H1 (cell line): ENCODE measurements at regions not wholly inside any gene's neighbourhood (a gene's known extent, or its start where the extent isn't known, plus 50 kb on each side); places are given as distances from the start of the nearest gene placed in this dataset.

ENCODE experiments used
- CTCF ChIA-PET: fragments of 300-600 bp; sonication (Branson Sonifier 250); formaldehyde crosslinking; loops from one replicate; lab custom pipeline; 2021; ENCODE audit not compliant: partially characterized antibody; lab: Charles Lee
- POLR2A ChIA-PET: fragments of 300-600 bp; sonication (Branson Sonifier 250); formaldehyde crosslinking; loops from one replicate; lab custom pipeline; 2021; ENCODE audit warnings: inconsistent platforms; ENCODE audit not compliant: partially characterized antibody; lab: Charles Lee
- DNase-seq, 2 experiments: peaks; one replicate each; pipeline versions ENCODE4 v3.0.0 to v3.0.0-alpha.2; 2010 to 2022; ENCODE audit warnings: low spot score in 2 of 2, low read depth in 1 of 2, mixed read lengths in 1 of 2
- FAIRE-seq: peaks from 2 replicates; lab custom pipeline; 2011; peaks lifted over from hg19 to GRCh38; lab: Jason Lieb, UNC
- H2AFZ ChIP-seq: 2 replicates; pipeline ENCODE4 v1.8.1; 2012; ENCODE audit warnings: low read length, inconsistent platforms
- H2AK5ac ChIP-seq: 2 replicates; pipeline ENCODE4 v1.6.1; 2013; ENCODE audit warnings: low read depth, low read length
- H2BK120ac ChIP-seq: replicated peaks from 2 replicates; pipeline ENCODE3; 2013; ENCODE audit warnings: low read depth, low read length, inconsistent platforms
- H2BK12ac ChIP-seq: 2 replicates; pipeline ENCODE4 v1.6.1; 2013; ENCODE audit warnings: low read depth, low read length
- H2BK15ac ChIP-seq: 2 replicates; pipeline ENCODE4 v1.6.1; 2013; ENCODE audit warnings: low read length
- H2BK20ac ChIP-seq: 2 replicates; pipeline ENCODE4 v1.6.1; 2013; ENCODE audit warnings: low read length
- H2BK5ac ChIP-seq: 2 replicates; pipeline ENCODE4 v1.6.1; 2013; ENCODE audit warnings: low read depth, low read length
- H3K14ac ChIP-seq: 2 replicates; pipeline ENCODE4 v1.6.1; 2013; ENCODE audit warnings: inconsistent platforms; ENCODE audit not compliant: insufficient read length
- H3K18ac ChIP-seq: 2 replicates; pipeline ENCODE4 v1.6.1; 2013; ENCODE audit warnings: low read length; ENCODE audit errors: extremely low read depth
- H3K23ac ChIP-seq: 2 replicates; pipeline ENCODE4 v1.6.1; 2013; ENCODE audit warnings: inconsistent platforms; ENCODE audit not compliant: insufficient read length
- H3K23me2 ChIP-seq: 2 replicates; pipeline ENCODE4 v1.6.1; 2013; ENCODE audit warnings: low read depth, low read length
- H3K27ac ChIP-seq: 2 replicates; pipeline ENCODE4 v1.6.1; 2011; ENCODE audit warnings: low read depth, low read length, inconsistent platforms
- H3K27me3 ChIP-seq, 4 experiments: replicated peaks in 1 of 4; 1 replicate in 1 of 4; 2 replicates in 3 of 4; pipeline versions ENCODE4 v1.6.1 to v1.8.1; 2011 to 2013; ENCODE audit warnings: low read length in 3 of 4, mild to moderate bottlenecking in 3 of 4, inconsistent platforms in 2 of 4, mixed read lengths in 2 of 4, moderate library complexity in 1 of 4; ENCODE audit not compliant: control insufficient read depth in 3 of 4, insufficient read depth in 3 of 4; ENCODE audit errors: extremely low read depth in 1 of 4
- H3K36me3 ChIP-seq, 4 experiments: 2 replicates each; pipeline versions ENCODE4 v1.6.1 to v1.8.1; 2011 to 2013; ENCODE audit warnings: mild to moderate bottlenecking in 4 of 4, low read length in 3 of 4, moderate library complexity in 2 of 4, control low read depth in 1 of 4, inconsistent platforms in 1 of 4; ENCODE audit not compliant: insufficient read depth in 4 of 4, control insufficient read depth in 2 of 4
- H3K4ac ChIP-seq: replicated peaks from 2 replicates; pipeline ENCODE3; 2013; ENCODE audit warnings: low read length, low read depth, mixed read lengths, inconsistent platforms; ENCODE audit not compliant: insufficient read length
- H3K4me1 ChIP-seq, 4 experiments: replicated peaks in 1 of 4; 1 replicate in 1 of 4; 2 replicates in 3 of 4; pipeline versions ENCODE4 v1.6.1 to v1.8.1; 2011 to 2013; ENCODE audit warnings: low read length in 3 of 4, inconsistent platforms in 2 of 4, mixed read lengths in 1 of 4; ENCODE audit not compliant: insufficient read depth in 4 of 4, control insufficient read depth in 3 of 4
- H3K4me2 ChIP-seq, 2 experiments: 2 replicates each; pipeline versions ENCODE4 v1.6.1 to v1.8.1; 2011 to 2013; ENCODE audit warnings: low read depth in 2 of 2, low read length in 2 of 2, control low read depth in 1 of 2, inconsistent platforms in 1 of 2, mild to moderate bottlenecking in 1 of 2; ENCODE audit not compliant: insufficient read depth in 1 of 2
- H3K4me3 ChIP-seq, 4 experiments: fragments of 200-600, 300-600 bp in 1 of 4; sonication (generic), shearing (Covaris generic), sonication (Bioruptor Twin) in 1 of 4; 2 replicates each; pipeline versions ENCODE4 v1.5.1 to v1.8.1; 2011 to 2016; ENCODE audit warnings: low read length in 4 of 4, low read depth in 3 of 4, control low read depth in 2 of 4, inconsistent platforms in 2 of 4, mild to moderate bottlenecking in 2 of 4, mixed read lengths in 1 of 4, moderate library complexity in 1 of 4; ENCODE audit not compliant: insufficient read depth in 2 of 4; ENCODE audit errors: extremely low read depth in 1 of 4
- H3K56ac ChIP-seq: replicated peaks from 2 replicates; pipeline ENCODE3; 2013; ENCODE audit warnings: low read depth, mild to moderate bottlenecking, mixed read lengths, low read length, inconsistent platforms; ENCODE audit not compliant: insufficient read length
- H3K79me1 ChIP-seq: 2 replicates; pipeline ENCODE4 v1.6.1; 2013; ENCODE audit warnings: low read depth, low read length, control low read depth
- H3K79me2 ChIP-seq, 2 experiments: 2 replicates each; pipeline versions ENCODE4 v1.6.1 to v1.8.1; 2012 to 2013; ENCODE audit warnings: low read length in 2 of 2, mild to moderate bottlenecking in 2 of 2, inconsistent platforms in 1 of 2; ENCODE audit not compliant: insufficient read depth in 2 of 2, control insufficient read depth in 1 of 2
- H3K9ac ChIP-seq, 4 experiments: replicated peaks in 1 of 4; 1 replicate in 1 of 4; 2 replicates in 3 of 4; pipeline versions ENCODE4 v1.6.1 to v1.8.1; 2011 to 2013; ENCODE audit warnings: low read depth in 3 of 4, low read length in 3 of 4, control low read depth in 2 of 4, mild to moderate bottlenecking in 2 of 4, moderate library complexity in 2 of 4, inconsistent platforms in 1 of 4; ENCODE audit errors: extremely low read depth in 1 of 4
- H3K9me3 ChIP-seq, 2 experiments: 2 replicates each; pipeline versions ENCODE4 v1.6.1 to v1.8.1; 2012 to 2013; ENCODE audit warnings: mild to moderate bottlenecking in 2 of 2, moderate library complexity in 2 of 2, control low read depth in 1 of 2, inconsistent platforms in 1 of 2, low read depth in 1 of 2, low read length in 1 of 2, mixed read lengths in 1 of 2; ENCODE audit not compliant: insufficient read depth in 2 of 2
- H4K20me1 ChIP-seq, 2 experiments: replicated peaks in 1 of 2; 2 replicates each; pipeline versions ENCODE3 to v1.8.1; 2011 to 2013; ENCODE audit warnings: inconsistent platforms in 2 of 2, low read length in 2 of 2, mild to moderate bottlenecking in 1 of 2; ENCODE audit not compliant: insufficient read depth in 2 of 2, control insufficient read depth in 1 of 2
- H4K5ac ChIP-seq: 2 replicates; pipeline ENCODE4 v1.6.1; 2013; ENCODE audit warnings: low read length, low read depth, mixed read lengths, inconsistent platforms; ENCODE audit not compliant: insufficient read length
- H4K8ac ChIP-seq: 2 replicates; pipeline ENCODE4 v1.8.0; 2013; ENCODE audit warnings: mild to moderate bottlenecking, moderate library complexity, low read length, inconsistent platforms; ENCODE audit not compliant: insufficient read depth; ENCODE audit errors: extremely low read depth
- H4K91ac ChIP-seq: replicated peaks from 2 replicates; pipeline ENCODE3; 2013; ENCODE audit warnings: low read length, mixed read lengths, inconsistent platforms; ENCODE audit not compliant: insufficient read length
- BCL11A ChIP-seq, 2 experiments: IDR thresholded peaks; one replicate each; pipeline ENCODE4 v1.6.1; 2011; ENCODE audit warnings: low read depth in 2 of 2, low read length in 2 of 2, mild to moderate bottlenecking in 2 of 2
- BRCA1 ChIP-seq: IDR thresholded peaks from 2 replicates; pipeline ENCODE4 v1.6.1; 2012; ENCODE audit warnings: low read depth, low read length, improper control_type of control experiment
- EGR1 ChIP-seq: IDR thresholded peaks from 2 replicates; pipeline ENCODE4 v1.6.1; 2011; ENCODE audit warnings: low read depth, low read length, borderline replicate concordance
- FOSL1 ChIP-seq: IDR thresholded peaks from 2 replicates; pipeline ENCODE4 v1.6.1; 2011; ENCODE audit warnings: mild to moderate bottlenecking, low read depth, low read length, moderate library complexity; ENCODE audit not compliant: insufficient read depth
- GTF2F1 ChIP-seq: IDR thresholded peaks from 2 replicates; pipeline ENCODE4 v1.6.1; 2012; ENCODE audit warnings: low read depth, low read length, improper control_type of control experiment, borderline replicate concordance
- MAFK ChIP-seq: IDR thresholded peaks from 2 replicates; pipeline ENCODE4 v1.6.1; 2012; ENCODE audit warnings: low read depth, mild to moderate bottlenecking, improper control_type of control experiment, low read length
- RBBP5 ChIP-seq: IDR thresholded peaks from 2 replicates; pipeline ENCODE4 v1.7.1; 2012; ENCODE audit warnings: low read depth, mild to moderate bottlenecking, inconsistent platforms, low read length, moderate library complexity, borderline replicate concordance
- RXRA ChIP-seq: IDR thresholded peaks from 2 replicates; pipeline ENCODE4 v1.6.1; 2011; ENCODE audit warnings: low read depth, mild to moderate bottlenecking, low read length, moderate library complexity; ENCODE audit not compliant: insufficient read depth
- SAP30 ChIP-seq: fragments of 300-600 bp; sonication (generic); IDR thresholded peaks from 2 replicates; pipeline ENCODE4 v1.7.1; 2012; ENCODE audit warnings: low read length, moderate library complexity, mild to moderate bottlenecking, inconsistent platforms; ENCODE audit not compliant: insufficient read depth, insufficient replicate concordance
- SIN3A ChIP-seq, 2 experiments: IDR thresholded peaks in 1 of 2; conservative IDR thresholded peaks in 1 of 2; 2 replicates each; pipeline ENCODE4 v1.6.1; 2011 to 2012; ENCODE audit warnings: low read length in 2 of 2, improper control_type of control experiment in 1 of 2, low read depth in 1 of 2, mild to moderate bottlenecking in 1 of 2
- SIRT6 ChIP-seq: IDR thresholded peaks from one replicate; pipeline ENCODE4 v1.7.1; 2012; ENCODE audit warnings: low read length, inconsistent platforms
- SP1 ChIP-seq: IDR thresholded peaks from 2 replicates; pipeline ENCODE4 v1.6.1; 2011; ENCODE audit warnings: low read depth, low read length
- SUZ12 ChIP-seq: fragments of 200-600 bp; sonication (generic); IDR thresholded peaks from 2 replicates; pipeline ENCODE4 v1.6.1; 2012; ENCODE audit warnings: mild to moderate bottlenecking, inconsistent platforms, low read length, moderate library complexity, mixed read lengths
- TBP ChIP-seq: IDR thresholded peaks from 2 replicates; pipeline ENCODE4 v1.6.1; 2011; ENCODE audit warnings: low read depth, low read length, improper control_type of control experiment
- WGBS, 2 experiments: shearing (Covaris generic) in 1 of 2; methylation state at CpG; one replicate each; pipeline versions ENCODE4 v1.1.6 to v1.1.7; 2013 to 2015; ENCODE audit warnings: low lambda C conversion rate in 2 of 2, mixed read lengths in 2 of 2, inconsistent platforms in 1 of 2, low coverage in 1 of 2, missing lambda C conversion rate in 1 of 2; ENCODE audit not compliant: insufficient replicate concordance in 2 of 2, insufficient coverage in 1 of 2, insufficient read length in 1 of 2; ENCODE audit errors: extremely low coverage in 1 of 2, missing lambda C conversion rate in 1 of 2; 5-methylcytosine and 5-hydroxymethylcytosine counted together
- TF ChIP-seq, protein P1 (sequence below): IDR thresholded peaks from 2 replicates; pipeline ENCODE4 v1.6.1; 2011; ENCODE audit warnings: low read depth, mild to moderate bottlenecking, low read length; ENCODE audit not compliant: insufficient read depth

DNA sequence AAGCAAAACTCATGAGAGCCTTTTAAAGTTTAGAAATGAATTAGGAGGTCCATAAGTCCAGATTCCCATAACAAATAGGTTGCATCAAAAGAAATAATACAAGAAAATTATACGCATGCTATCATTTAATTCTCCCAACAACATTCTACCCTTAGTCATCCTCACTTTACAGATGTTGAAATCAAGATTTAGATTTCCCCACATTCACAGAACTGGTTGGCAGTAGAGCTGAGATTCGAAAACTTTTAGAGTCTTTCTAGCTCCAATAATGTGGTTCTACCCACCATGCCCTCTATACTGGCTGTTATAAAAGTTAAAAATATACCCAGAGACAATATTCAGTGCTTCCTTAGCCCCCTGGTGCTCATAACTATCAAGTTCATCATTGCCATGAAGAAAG, 56.6 kb upstream of the METAP2 start:
- POLR2A ChIA-PET: no interaction called here
- H2BK20ac ChIP-seq: no peak overlapping the region
- FAIRE-seq (no peak), DNase-seq (no peak)
- no peak overlapping the region for H3K23ac ChIP-seq
- H3K4ac ChIP-seq: no peak overlapping the region
- H2BK5ac ChIP-seq: no peak overlapping the region
- H2AFZ ChIP-seq: no peak overlapping the region
- H4K20me1 ChIP-seq: no peaks in the 10 kb centered on the region
- H3K9me3 ChIP-seq: no peaks in the 10 kb centered on the region
- H4K8ac ChIP-seq: no peak overlapping the region
- no peak overlapping the region for H3K18ac ChIP-seq
- no peak overlapping the region for H4K5ac ChIP-seq
- H3K79me2 ChIP-seq: no peaks in the 10 kb centered on the region
- no peaks in the 10 kb centered on the region for H3K36me3 ChIP-seq
- H3K4me1 ChIP-seq: no peaks in the 10 kb centered on the region
- WGBS, 2 experiments: 93% methylated on average over 2 of the region's 2 CpGs; no CpG with 5 or more reads in 1 of the 2 experiments
- H3K14ac ChIP-seq: no peak overlapping the region
- H2AK5ac ChIP-seq: no peak overlapping the region
- no peak overlapping the region for H3K56ac ChIP-seq
- no peak overlapping the region for H3K4me3 ChIP-seq
- H3K27me3 ChIP-seq: no peaks in the 10 kb centered on the region
- H2BK12ac ChIP-seq: no peak overlapping the region
- no peak overlapping the region for H3K4me2 ChIP-seq
- H4K91ac ChIP-seq: no peak overlapping the region
- H2BK15ac ChIP-seq: no peak overlapping the region
- no peaks in the 10 kb centered on the region for H3K79me1 ChIP-seq
- H3K27ac ChIP-seq: no peak overlapping the region
- H3K23me2 ChIP-seq: no peaks in the 10 kb centered on the region
- no peak overlapping the region for H3K9ac ChIP-seq
- CTCF ChIA-PET: interaction anchor here (1.0 kb wide), 1 partner anchor 15 kb away, joined by 6 read pairs; no protein-coding TSS in a partner anchor
- H2BK120ac ChIP-seq: no peak overlapping the region
- TF ChIP-seq FOSL1: no peak
- TF ChIP-seq, protein P1, sequence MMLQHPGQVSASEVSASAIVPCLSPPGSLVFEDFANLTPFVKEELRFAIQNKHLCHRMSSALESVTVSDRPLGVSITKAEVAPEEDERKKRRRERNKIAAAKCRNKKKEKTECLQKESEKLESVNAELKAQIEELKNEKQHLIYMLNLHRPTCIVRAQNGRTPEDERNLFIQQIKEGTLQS: no peak
- TF ChIP-seq BRCA1: no peak
- TF ChIP-seq BCL11A (IDR thresholded peaks at IDR 0.05; ENCODE audit: low read depth in 2 of 2, low read length in 2 of 2): no peak
- TF ChIP-seq RXRA: no peak
- TF ChIP-seq SP1: no peak
- no peak for TF ChIP-seq GTF2F1
- no peak for TF ChIP-seq SAP30
- TF ChIP-seq SIN3A (conservative IDR thresholded peaks at IDR 0.05 in 1 of 2, IDR thresholded peaks at IDR 0.05 in 1 of 2; ENCODE audit: low read depth in 1 of 2, low read length in 2 of 2): no peak
- TF ChIP-seq EGR1: no peak
- TF ChIP-seq SUZ12: no peak
- no peak for TF ChIP-seq TBP
- TF ChIP-seq RBBP5: no peak
- TF ChIP-seq MAFK: no peak
- TF ChIP-seq SIRT6: no peak
